RCC 7860 (cell line): ENCODE measurements at regions not wholly inside any gene's neighbourhood (a gene's known extent, or its start where the extent isn't known, plus 50 kb on each side); places are given as distances from the start of the nearest gene placed in this dataset.

ENCODE experiments used
- DNase-seq: peaks from one replicate; pipeline ENCODE4 v3.0.0-alpha.2; 2015; ENCODE audit warnings: low spot score
- FAIRE-seq: peaks from 2 replicates; lab custom pipeline; 2012; peaks lifted over from hg19 to GRCh38; lab: Jason Lieb, UNC

DNA sequence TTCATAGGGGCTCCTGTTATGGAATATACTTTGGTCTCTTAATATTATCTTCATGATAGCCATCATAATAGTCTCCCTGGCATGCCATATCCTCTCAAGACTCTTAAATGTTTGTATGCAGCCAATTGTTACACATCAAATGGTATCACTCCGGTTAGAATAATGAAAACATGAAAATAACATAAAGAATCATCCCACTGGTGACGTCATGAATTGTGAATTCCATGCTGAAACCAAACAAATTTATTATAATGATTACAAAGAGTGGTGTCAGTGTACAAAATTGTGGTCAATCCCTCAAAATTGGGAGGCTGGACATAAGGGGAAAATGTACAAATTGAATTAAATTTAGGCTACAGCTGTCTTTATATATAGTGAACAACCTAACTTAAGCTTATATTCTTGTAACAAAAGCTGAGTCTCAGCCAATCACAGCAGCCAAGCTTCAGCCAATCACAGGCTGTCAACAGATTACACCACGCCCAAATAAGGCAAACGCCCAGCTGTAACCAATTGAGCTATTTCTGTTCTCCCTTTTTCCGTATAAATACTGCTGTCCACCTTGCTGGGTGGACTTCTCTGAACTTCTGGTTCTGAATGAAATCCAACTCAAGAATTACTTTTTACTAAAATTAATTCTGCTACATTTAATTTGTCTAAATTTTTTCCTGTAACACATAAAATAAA is 156.1 kb downstream of the CHD9NB start:
- DNase-seq: no peak
- no peak for FAIRE-seq

DNA sequence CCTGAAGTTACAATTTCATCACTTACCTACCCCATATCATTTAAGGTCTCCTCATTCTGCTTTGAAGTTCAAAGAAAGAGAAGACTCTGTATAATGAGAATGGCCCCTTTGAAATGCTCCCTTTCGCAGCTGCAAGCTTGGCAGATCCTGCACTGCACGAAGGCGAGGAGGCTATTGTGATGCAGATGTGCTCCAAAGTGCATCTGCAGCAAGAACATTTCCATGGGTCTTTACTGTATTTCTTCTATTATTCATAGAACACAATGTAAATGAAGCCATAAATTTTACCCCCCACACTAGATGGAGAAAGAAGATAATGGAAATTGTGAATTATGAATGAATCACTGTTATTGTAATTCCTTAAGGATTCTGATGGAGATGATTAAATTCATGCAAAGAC is 178.7 kb downstream of the CHD9NB start:
- no peak for DNase-seq
- FAIRE-seq: no peak

DNA sequence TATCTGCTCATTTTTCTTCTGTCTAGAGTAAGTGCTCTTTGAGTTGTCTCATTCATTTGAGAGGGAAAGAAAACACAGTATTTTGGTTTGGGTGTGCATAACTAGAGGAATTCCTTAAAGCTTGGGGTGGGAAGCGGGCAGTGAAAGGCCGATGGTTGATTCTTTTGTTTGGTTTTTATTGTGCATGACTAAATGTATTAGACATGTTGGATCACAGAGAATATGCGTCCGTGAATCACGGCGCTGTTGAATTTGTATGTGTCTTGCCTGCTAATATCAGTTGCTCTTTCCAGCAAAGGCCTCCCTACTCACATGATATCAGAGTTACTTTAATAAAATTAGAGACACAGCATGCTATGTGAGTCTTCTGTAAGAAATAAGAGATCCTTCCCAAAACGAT is 180.0 kb downstream of the CHD9NB start:
- FAIRE-seq (no peak), DNase-seq (no peak)

DNA sequence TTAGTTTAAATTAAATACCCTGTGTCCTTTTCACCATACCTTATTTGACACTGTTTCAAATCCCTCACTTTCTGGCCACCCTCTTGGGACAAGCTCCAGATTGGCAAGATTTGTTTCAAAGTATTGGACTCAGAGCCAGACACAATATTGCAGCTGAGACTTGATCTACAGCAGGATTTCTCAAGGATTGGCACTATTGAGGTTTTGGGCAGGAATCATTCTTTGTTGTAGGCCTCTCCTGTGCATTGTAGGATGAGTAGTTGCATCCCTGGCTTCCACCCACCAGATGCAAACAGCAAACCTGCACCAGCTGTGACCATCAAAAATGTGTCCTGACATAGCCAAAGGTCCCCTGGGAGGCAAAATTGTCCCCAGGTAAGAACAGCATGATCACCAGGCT is 181.2 kb downstream of the CHD9NB start:
- DNase-seq (no peak), FAIRE-seq (no peak)

DNA sequence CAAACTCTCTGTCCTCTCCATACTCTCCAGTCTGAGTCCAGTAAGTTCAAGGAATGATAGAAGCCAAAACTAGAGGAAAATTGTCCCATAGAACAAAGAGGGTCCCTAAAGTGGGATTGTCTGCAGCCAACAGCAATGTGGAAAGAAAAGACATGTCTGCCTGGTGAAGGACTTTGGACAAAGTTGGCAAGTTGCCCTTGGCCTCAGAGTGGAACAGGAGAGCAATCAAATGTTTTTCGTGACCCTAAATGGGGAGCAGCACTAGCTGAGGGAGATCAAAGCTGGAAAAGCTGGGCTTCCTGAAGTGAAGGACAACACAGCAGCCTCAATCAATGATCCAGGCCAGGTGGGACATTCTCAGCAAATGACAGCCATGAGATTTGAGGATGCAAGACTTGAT is 183.5 kb downstream of the CHD9NB start:
- DNase-seq (no peak), FAIRE-seq (no peak)

DNA sequence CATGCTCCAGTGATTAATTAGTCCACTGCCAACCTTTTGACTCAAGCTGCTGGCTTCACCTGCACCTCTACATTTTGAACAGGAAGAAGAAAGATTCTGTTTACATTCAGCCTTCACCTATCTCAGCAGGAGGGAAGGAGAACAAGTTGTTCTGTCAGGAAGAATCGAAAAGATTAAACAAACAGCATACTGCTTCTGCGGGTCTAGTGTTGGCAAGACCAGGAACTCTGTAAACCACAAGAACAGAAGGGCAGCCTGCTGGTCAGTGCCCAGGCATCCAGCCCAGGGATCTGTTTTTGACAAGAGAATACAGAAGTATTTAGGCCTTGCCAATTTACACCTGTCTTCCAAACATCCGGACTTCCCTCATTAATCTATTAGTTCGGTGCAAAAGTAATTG is 189.7 kb downstream of the CHD9NB start:
- FAIRE-seq: no peak
- no peak for DNase-seq

DNA sequence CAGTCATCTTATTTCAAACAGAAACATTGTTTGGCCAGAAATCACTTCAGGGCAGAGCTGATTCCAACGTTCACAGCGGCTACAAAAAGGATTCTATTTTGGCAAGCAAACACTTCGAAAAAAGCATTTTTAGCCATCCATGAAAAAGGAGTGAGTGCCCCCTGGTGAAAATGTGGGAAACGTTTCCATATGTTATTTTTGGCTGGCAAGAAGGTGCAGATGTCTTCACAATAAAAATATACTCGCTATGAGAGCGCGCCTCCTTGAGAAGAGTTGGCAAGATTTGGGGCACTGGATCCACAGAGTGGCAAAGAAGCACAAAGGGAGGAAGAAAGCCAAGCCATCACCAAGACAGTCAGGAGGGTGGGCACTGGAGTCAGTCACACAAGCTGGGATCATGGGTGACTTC is 191.1 kb downstream of the CHD9NB start:
- DNase-seq (no peak), FAIRE-seq (no peak)

DNA sequence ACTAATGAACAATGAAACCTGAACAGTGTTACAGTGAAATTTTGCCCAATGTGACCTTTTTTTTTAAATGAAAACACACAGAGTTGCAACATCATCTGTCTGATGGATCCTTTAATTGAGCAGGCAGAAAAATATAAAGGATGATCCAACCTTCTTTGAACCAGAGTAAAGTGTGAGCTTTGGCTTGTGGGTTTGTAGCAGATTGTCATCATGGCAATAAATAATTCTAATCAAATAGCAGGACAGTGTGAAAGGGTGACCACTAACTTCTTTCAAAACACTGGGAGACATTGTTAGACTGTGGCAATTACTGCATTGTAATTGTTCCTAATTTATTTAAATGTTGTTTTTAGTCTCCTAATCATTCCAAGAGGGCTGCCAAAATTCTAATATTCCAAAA is 197.2 kb downstream of the CHD9NB start:
- DNase-seq (no peak), FAIRE-seq (no peak)

DNA sequence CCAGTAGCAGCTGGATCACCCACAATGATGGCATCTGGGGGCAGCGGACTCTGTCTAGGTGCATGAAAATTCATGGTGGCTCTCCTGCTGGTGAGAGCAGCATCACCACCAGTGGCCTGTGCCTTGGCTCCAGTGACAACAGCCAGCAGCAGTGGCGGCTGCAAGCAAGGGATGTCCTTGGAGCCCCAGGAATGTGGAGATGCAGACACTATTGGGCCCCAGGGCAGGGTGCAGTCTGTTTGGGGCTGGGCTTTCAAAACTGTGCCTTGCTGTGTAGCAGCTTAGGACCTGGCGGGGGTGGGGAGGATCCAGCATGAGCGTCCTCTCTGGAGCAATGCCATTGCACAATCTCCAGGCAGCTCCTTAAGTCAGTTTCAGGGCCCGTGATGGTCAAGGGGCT is 199.7 kb downstream of the CHD9NB start:
- no peak for DNase-seq
- no peak for FAIRE-seq

DNA sequence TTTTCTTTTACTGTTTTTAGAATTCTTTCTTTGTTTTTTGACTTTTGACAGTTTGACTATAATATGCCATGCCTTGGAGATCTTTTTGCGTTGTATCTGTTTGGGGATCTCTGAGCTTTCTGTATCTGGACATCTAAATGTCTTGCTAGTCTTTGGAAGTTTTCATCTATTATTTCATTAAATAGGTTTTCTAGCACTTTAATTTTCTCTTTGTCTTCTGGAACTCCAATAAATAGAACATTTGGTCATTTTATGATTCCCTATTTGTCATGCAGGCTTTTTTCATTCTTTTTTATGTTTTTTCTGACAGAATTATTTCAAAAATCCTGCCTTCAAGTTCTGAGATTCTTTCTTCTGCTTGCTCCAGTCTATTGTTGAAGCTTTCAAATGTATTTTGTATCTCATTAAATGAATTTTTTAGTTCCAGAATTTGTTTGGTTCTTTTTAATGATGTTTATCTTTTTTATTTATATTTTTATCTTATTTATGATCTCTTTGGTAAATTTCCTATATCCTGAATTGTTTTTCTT is 201.4 kb downstream of the CHD9NB start:
- FAIRE-seq: no peak
- no peak for DNase-seq

DNA sequence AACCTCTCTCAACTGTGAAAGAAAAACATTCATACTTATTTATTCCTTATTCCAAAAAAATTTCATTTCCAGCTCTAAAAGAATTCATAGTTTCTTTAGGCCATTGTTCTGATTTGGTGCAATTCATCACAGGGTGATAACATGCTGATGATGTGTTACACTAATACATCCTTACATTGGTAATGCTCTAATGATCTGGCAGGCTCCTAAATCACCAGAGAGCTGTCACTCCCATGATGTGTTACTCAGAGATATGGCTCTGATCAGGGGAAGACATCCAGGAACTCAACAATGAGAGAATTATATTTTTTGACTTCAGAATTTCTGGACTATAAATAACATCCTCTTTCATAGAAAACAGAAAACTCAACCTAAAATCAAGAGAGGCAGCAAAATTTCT is 209.3 kb downstream of the CHD9NB start:
- DNase-seq (no peak), FAIRE-seq (no peak)

DNA sequence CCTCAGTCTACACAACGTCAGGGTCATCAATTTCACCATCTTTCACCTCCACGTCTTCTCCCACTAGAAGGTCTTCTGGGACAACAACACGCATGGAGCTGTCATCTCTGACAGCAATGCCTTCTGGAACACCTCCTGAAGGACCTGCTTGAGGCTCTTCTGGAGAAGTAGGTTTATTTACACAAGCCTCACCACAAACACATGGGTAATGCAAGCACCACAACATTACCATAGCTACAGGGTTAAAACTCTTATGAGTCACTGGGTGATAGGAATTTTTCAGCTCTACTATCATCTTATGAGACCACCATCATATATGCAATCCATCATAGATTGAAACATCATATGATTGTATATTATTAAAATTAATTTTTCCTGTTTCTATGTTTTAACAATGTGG is 215.4 kb downstream of the CHD9NB start:
- FAIRE-seq: no peak
- DNase-seq: no peak

DNA sequence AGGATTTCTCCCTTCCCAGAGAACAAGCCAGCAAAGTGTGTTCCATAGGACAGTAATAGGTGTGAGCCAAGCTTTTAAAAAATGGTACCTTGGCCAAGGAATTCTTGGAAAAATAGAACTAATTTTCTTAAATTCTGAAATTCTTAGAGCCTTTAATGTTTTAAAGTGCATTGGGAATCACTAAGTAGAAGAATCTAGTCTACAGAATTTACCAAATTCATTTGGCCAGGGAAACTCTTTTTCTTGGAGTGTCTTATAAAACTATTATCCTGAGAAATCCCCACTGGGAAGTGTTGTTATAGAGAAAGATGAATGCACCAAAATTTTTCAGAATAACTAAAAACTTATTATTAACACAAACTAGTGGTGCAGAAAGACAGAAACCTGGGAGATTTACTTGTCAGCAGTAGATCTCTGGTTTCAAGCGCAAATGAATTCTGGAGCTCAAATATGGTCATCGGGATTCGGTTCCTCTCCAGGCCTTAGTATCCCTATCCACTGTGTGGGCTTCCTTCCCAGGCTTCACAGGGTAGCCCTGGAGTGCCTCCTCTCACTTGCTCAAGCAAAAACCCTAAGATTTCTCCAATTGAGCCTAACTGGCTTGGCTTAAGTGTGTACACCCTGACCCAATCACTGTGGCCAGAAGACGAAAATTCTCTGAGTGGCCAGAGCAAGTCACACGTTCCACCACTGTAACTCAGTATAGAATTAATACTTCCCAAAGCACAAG is 217.8 kb downstream of the CHD9NB start:
- no peak for DNase-seq
- FAIRE-seq: no peak

DNA sequence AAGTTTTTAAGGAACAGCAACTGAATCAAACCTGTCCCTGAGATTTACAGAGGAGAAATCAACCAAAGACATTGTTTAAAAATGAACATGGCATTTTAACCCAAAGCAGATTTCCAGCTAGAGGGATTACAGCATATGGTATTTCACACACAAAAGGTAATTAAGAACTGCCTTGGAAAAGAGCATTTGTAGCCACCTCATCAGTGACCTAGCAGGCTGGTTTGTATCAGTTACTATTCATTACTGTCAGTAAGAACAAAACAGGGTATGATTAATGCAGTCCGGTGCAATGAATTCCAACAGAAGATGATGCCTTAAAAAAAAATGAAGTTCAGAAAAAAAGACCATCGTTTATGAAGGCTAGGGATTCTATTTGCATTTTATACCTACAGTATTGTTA is 219.9 kb downstream of the CHD9NB start:
- no peak for DNase-seq
- no peak for FAIRE-seq

DNA sequence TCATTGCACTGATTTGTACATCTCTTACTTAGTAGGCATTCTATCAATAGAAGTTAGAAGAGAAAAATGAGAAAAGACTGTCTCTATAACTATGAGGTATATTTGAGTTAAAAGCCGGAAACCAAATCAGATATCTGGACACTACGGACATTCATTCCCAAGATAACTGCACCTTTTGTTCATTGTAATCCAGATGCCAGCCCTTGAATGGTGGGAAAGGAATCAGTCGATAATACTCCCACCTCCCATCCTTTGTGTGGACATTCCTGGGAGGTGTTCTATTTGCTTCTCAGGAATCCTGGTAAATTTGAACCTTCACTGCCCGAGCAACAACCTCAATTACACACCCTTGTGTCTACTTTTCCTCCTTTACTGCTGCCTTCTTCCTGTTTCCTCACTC is 225.2 kb downstream of the CHD9NB start:
- DNase-seq (no peak), FAIRE-seq (no peak)

DNA sequence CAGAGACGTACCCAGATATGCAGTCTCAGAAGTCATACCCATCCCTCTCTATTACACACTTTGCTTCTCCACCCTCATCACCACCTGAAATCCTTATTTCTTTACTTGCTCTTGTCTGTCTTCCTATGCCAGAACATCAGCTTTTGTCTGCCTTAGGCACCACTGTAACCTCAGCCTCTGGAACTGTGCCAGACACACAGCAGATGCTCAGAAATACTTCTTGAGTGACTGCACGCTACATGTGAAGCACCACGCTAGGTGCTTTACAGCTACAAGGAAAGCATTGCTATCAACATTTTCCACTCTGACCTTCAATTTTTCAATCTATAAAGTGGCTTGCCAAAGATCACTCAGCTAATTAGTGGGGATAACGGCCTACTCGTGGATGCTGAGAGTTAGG is 226.8 kb downstream of the CHD9NB start:
- DNase-seq (no peak), FAIRE-seq (no peak)

DNA sequence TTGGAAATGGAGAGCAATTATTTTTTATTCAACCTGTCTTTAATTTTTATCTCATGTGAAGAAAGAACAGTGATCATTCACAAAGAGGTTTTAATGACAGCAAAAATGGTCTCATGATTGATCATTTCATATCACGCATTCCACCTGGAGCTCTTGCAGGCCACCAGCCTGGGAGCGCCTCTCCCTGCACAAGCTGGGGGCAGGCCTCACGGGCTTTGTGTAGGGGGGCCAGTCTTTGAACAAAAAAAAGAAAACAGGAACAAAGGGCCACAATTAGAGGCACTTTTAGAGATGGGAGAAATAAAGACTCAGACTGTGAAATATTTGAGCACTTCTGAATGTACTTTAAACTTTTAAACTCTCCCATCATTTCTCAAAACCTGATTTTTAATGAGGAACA is 232.9 kb downstream of the CHD9NB start:
- no peak for FAIRE-seq

DNA sequence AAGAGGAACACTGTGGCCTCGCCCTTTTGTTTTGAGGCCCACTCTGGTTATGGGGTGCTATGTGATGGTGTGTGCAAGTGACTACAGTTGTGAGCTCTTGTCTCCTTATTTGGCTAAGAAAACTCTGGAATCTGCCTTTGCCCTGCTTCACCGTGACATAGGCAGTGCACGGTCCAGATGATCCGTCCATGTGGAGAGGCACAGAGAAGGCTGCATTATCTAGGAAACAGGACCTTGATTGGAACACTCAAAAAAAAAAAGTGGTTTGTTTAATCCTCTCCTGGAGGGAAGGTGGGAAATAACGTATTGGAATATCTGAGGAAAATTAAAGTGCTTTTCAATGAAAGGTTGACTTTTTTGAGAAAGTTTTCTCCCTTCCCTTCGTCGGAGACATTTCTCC is 233.3 kb downstream of the CHD9NB start:
- FAIRE-seq: no peak

More for the DNA sequence above, 232.9 kb downstream of the CHD9NB start:
- DNase-seq: no peak

DNA sequence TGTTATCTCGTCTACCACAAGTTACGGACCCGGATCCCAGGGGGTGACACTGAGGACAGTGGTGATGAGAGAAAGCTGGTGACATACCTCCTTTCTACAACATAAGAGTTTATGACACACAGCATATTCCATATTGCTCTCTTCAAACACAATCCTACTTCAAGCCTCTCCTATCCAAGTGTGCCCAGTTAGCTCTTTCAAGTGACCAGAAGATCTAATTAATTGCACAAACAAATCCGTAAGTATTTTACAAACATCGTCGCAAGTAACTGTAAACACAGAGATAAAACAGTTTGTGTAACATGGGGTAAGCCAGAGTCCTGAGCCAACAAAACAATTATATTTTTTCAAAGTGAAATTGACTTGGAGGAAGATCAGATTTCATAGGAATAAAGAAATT is 235.0 kb downstream of the CHD9NB start:
- no peak for DNase-seq
- no peak for FAIRE-seq

More for the DNA sequence above, 233.3 kb downstream of the CHD9NB start:
- no peak for DNase-seq

DNA sequence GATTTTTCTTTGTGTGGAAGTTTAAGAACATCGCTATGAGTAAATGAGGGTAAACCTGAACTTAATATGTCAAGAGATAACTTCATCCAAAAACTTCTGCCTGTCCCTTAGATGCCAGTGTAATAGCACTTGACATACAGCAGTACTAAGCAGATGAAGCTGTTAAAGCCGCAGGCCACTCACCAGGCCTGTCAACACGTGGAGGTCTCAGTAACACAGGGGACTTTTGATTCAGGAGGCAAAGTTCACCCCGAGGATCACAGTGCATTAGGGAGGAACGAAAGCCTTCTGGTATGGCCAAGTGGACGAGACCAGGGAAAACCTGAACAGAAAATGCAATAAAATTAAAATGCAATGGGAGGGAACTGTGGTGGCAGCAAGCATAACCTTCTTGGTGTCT is 235.7 kb downstream of the CHD9NB start:
- FAIRE-seq: no peak
- no peak for DNase-seq

DNA sequence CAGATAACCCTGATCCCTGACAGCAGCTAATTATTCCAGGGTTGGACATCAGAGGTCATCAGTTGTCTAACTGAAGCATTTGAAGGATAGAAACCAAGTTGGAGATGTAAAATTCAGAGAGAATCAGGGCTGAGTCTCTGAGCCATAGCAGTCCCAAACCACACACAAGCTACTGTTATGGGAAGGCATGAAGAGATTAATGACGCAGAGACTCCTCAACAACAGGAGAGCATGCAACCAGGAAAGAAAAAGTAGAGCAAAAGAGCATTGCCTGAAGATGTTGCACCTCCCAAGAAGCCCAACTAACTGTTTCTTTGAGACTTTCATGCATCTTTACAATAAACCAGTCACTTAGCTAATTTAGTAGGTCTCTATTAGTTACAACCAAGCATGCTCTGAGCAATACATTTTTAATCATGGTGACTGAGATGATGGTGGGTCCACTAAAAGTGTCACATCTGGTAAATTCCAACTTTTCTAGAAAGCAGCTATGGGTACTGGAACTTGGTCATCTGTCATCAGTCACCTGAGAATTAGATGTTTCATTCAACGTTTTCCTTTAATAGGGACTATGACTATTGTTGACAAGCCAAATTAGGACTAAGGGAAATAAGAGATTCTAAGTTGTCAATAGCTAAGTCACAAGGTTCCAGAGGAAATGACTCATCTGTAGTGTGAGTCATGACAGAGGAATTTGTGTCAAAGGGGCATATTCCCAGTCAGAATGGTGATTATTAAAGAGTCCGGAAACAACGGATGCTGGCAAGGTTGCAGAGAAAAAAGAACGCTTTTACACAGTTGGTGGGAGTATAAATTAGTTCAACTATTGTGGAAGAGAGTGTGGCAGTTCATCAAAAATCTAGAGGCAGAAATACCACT is 239.8 kb downstream of the CHD9NB start:
- DNase-seq (peak; percentile 75), FAIRE-seq (peak; percentile 72)
